GM12878 (cell line): ENCODE measurements at regions not wholly inside any gene's neighbourhood (a gene's known extent, or its start where the extent isn't known, plus 50 kb on each side); places are given as distances from the start of the nearest gene placed in this dataset.
A peak's percentile ranks its signal among the peaks of the same experiment; 100 is the strongest.

Experiments
- ATAC-seq: fragments of 200-7000 bp; cut with Tn5 transposase; 3 replicates; pipeline ENCODE4 v1.9.1; 2020; ENCODE audit warnings: mild to moderate bottlenecking, moderate library complexity
- BruUV-seq: library from RNA; stranded (reverse); fragments of 400-500 nt; replicated peaks from 2 replicates; lab custom pipeline; 2021; lab: Mats Ljungman, UMichigan
- CTCF ChIA-PET: fragments of 300-600 bp; sonication (Branson Sonifier 250); formaldehyde crosslinking; extraction: SDS; loops from one replicate; lab custom pipeline; 2021; ENCODE audit warnings: inconsistent platforms; lab: Yijun Ruan, JAX
- POLR2A ChIA-PET: fragments of 350-600 bp; formaldehyde crosslinking; extraction: SDS; loops from one replicate; lab custom pipeline; 2021; ENCODE audit warnings: inconsistent platforms; lab: Charles Lee
- RAD21 ChIA-PET: fragments of 300-600 bp; sonication (Branson Sonifier 250); formaldehyde crosslinking; loops from one replicate; lab custom pipeline; 2023; ENCODE audit warnings: antibody characterized with exemption; ENCODE audit not compliant: unreplicated experiment; lab: Charles Lee
- SMC1A ChIA-PET: fragments of 300-600 bp; sonication (Branson Sonifier 250); formaldehyde crosslinking; loops from one replicate; lab custom pipeline; 2023; ENCODE audit not compliant: unreplicated experiment, uncharacterized antibody; lab: Charles Lee
- DNase-seq: peaks from one replicate; pipeline ENCODE4 v3.0.0-alpha.2; 2011; ENCODE audit warnings: low read depth, low spot score
- FAIRE-seq: peaks from 3 replicates; lab custom pipeline; 2011; peaks lifted over from hg19 to GRCh38; lab: Jason Lieb, UNC
- H2AFZ ChIP-seq: 2 replicates; pipeline ENCODE4 v1.6.0; 2011; ENCODE audit warnings: low read depth, low read length, control low read depth; ENCODE audit not compliant: control insufficient read depth
- H3K27ac ChIP-seq: 2 replicates; pipeline ENCODE4 v1.5.1; 2011; ENCODE audit warnings: control low read depth; ENCODE audit not compliant: control insufficient read depth, insufficient read depth
- H3K27me3 ChIP-seq, 2 experiments: replicated peaks in 1 of 2; 2 replicates each; pipeline versions ENCODE4 v1.6.0 to v1.6.1; 2011; ENCODE audit warnings: low read length in 1 of 2; ENCODE audit not compliant: control insufficient read depth in 2 of 2, insufficient read depth in 2 of 2
- H3K36me3 ChIP-seq, 2 experiments: 2 replicates each; pipeline ENCODE4 v1.5.1; 2011; ENCODE audit warnings: low read length in 1 of 2; ENCODE audit not compliant: control insufficient read depth in 2 of 2, insufficient read depth in 2 of 2
- H3K4me1 ChIP-seq: 2 replicates; pipeline ENCODE4 v1.6.1; 2011; ENCODE audit warnings: mild to moderate bottlenecking, low read length, moderate library complexity, mixed read lengths; ENCODE audit not compliant: control insufficient read depth, insufficient read depth
- H3K4me2 ChIP-seq: 2 replicates; pipeline ENCODE4 v1.6.0; 2011; ENCODE audit warnings: control low read depth; ENCODE audit not compliant: control insufficient read depth, insufficient read depth
- H3K4me3 ChIP-seq: fragments of 200-600 bp; sonication (generic); 2 replicates; pipeline ENCODE4 v1.5.1; 2016
- H3K79me2 ChIP-seq: 2 replicates; pipeline ENCODE4 v1.6.0; 2011; ENCODE audit warnings: low read length; ENCODE audit not compliant: control insufficient read depth, insufficient read depth
- H3K9ac ChIP-seq: 2 replicates; pipeline ENCODE4 v1.8.0; 2011; ENCODE audit warnings: low read length, control low read depth, mixed read lengths; ENCODE audit not compliant: control insufficient read depth, insufficient read depth
- H3K9me3 ChIP-seq: replicated peaks from 3 replicates; pipeline ENCODE4 v1.5.1; 2011; ENCODE audit warnings: mild to moderate bottlenecking, low read length; ENCODE audit not compliant: control insufficient read depth, insufficient read depth
- H4K20me1 ChIP-seq: 2 replicates; pipeline ENCODE4 v1.6.0; 2011; ENCODE audit not compliant: control insufficient read depth, insufficient read depth
- ATF3 ChIP-seq: IDR thresholded peaks from 2 replicates; pipeline ENCODE4 v1.6.1; 2011; ENCODE audit warnings: low read depth, mild to moderate bottlenecking, low read length, moderate library complexity, borderline replicate concordance; ENCODE audit errors: extremely low read depth
- E2F8 ChIP-seq: fragments of 450-650 bp; IDR thresholded peaks from 2 replicates; pipeline ENCODE4 v1.6.1; 2018; ENCODE audit warnings: mild to moderate bottlenecking, low read depth, moderate library complexity; ENCODE audit not compliant: partially characterized antibody
- ESRRA ChIP-seq: IDR thresholded peaks from 2 replicates; pipeline ENCODE4 v1.6.1; 2012; ENCODE audit warnings: mild to moderate bottlenecking, low read length, improper control_type of control experiment
- FOXK2 ChIP-seq: fragments of 450-650 bp; IDR thresholded peaks from 2 replicates; pipeline ENCODE4 v1.6.1; 2017; ENCODE audit warnings: mild to moderate bottlenecking, moderate library complexity
- HSF1 ChIP-seq: fragments of 150-350 bp; IDR thresholded peaks from 2 replicates; pipeline ENCODE4 v1.6.1; 2014; ENCODE audit warnings: mild to moderate bottlenecking, low read depth, low read length
- IKZF1 ChIP-seq: fragments of 450-650 bp; conservative IDR thresholded peaks from 2 replicates; pipeline ENCODE4 v1.6.1; 2017; ENCODE audit warnings: antibody characterized with exemption, mild to moderate bottlenecking
- KLF5 ChIP-seq: fragments of 450-650 bp; IDR thresholded peaks from 2 replicates; pipeline ENCODE4 v1.6.1; 2014; ENCODE audit warnings: mild to moderate bottlenecking; ENCODE audit not compliant: partially characterized antibody
- NFIC ChIP-seq: IDR thresholded peaks from 2 replicates; pipeline ENCODE4 v1.6.1; 2012; ENCODE audit warnings: low read depth, mild to moderate bottlenecking, inconsistent platforms, low read length, moderate library complexity
- POU2F2 ChIP-seq: IDR thresholded peaks from 3 replicates; pipeline ENCODE4 v1.6.1; 2011; ENCODE audit warnings: low read depth, mild to moderate bottlenecking, low read length, borderline replicate concordance
- PRDM15 ChIP-seq: fragments of 450-650 bp; formaldehyde crosslinking; IDR thresholded peaks from 2 replicates; pipeline ENCODE4 v1.4.0; 2020; ENCODE audit warnings: mild to moderate bottlenecking, moderate library complexity
- WGBS: methylation state at CpG from one replicate; pipeline ENCODE4 v1.1.6; 2016; ENCODE audit warnings: low lambda C conversion rate; ENCODE audit not compliant: insufficient replicate concordance, insufficient coverage; ENCODE audit errors: missing lambda C conversion rate; 5-methylcytosine and 5-hydroxymethylcytosine counted together
- in situ Hi-C: fragments of 300-500 bp; cut with MboI; formaldehyde crosslinking; loops from 9 replicates; pipeline ENCODE4 v1.14.3; 2018; ENCODE audit warnings: mixed read lengths
- intact Hi-C: fragments of 100-400 bp; cut with micrococcal nuclease; formaldehyde crosslinking; loops from one replicate; pipeline ENCODE4 v1.14.2; 2022; ENCODE audit not compliant: unreplicated experiment

GRCh38 chr9:87148331-87149104 is 201.2 kb upstream of the GAS1 start:
- peaks cover 1 to 8% of the 10 kb centered on the region in 2 experiments; a peak in 3 of 4 replicates for H3K27me3 ChIP-seq
- H3K9ac ChIP-seq = no peak overlapping the region
- in situ Hi-C loops = no loop called here
- H3K4me3 ChIP-seq = no peak overlapping the region
- no peaks in the 10 kb centered on the region for H3K79me2 ChIP-seq
- ChIA-PET RAD21 (no interaction called here), CTCF (no interaction called here), SMC1A (no interaction called here), POLR2A (no interaction called here)
- intact Hi-C loops = no loop called here
- BruUV-seq = no TSS peak
- H3K27ac ChIP-seq = no peak overlapping the region
- FAIRE-seq (no peak), DNase-seq (no peak), ATAC-seq (no peak)
- no peak overlapping the region for H2AFZ ChIP-seq
- H3K36me3 ChIP-seq = no peaks in the 10 kb centered on the region
- WGBS = 22% methylated on average over 36 of the region's 49 CpGs
- H3K4me1 ChIP-seq = no peaks in the 10 kb centered on the region
- H3K4me2 ChIP-seq = 0 out of 2 replicates have a peak overlapping the region, but pooled peaks have one; percentile 33
- H3K9me3 ChIP-seq = no peaks in the 10 kb centered on the region
- H4K20me1 ChIP-seq = no peaks in the 10 kb centered on the region
- TF ChIP-seq E2F8 (no peak), ESRRA (no peak), KLF5 (no peak), FOXK2 (no peak), ATF3 (no peak), PRDM15 (no peak), HSF1 (no peak), IKZF1 (no peak), NFIC (no peak), POU2F2 (no peak)
